Panc1 (cell line): ENCODE measurements at regions not wholly inside any gene's neighbourhood (a gene's known extent, or its start where the extent isn't known, plus 50 kb on each side); places are given as distances from the start of the nearest gene placed in this dataset.

ENCODE experiments used
- ATAC-seq: fragments of 200-7000 bp; cut with Tn5 transposase; 2 replicates; pipeline ENCODE4 v1.9.1; 2020; ENCODE audit warnings: mild to moderate bottlenecking, moderate library complexity
- BruUV-seq: library from RNA; stranded (reverse); fragments of 400-500 nt; replicated peaks from 2 replicates; lab custom pipeline; 2021; lab: Mats Ljungman, UMichigan
- CTCF ChIA-PET: fragments of 300-600 bp; sonication (Branson Sonifier 250); formaldehyde crosslinking; loops from one replicate; lab custom pipeline; 2022; ENCODE audit warnings: antibody characterized with exemption; lab: Charles Lee
- POLR2A ChIA-PET: fragments of 300-600 bp; sonication (Branson Sonifier 250); formaldehyde crosslinking; loops from one replicate; lab custom pipeline; 2022; ENCODE audit warnings: antibody characterized with exemption; lab: Charles Lee
- DNase-seq: peaks from one replicate; pipeline ENCODE4 v3.0.0-alpha.2; 2010; ENCODE audit warnings: low read depth, low spot score
- H3K27ac ChIP-seq: 2 replicates; pipeline ENCODE4 v1.5.1; 2011; ENCODE audit warnings: mild to moderate bottlenecking, low read length, inconsistent platforms
- H3K27me3 ChIP-seq: fragments of 200-500 bp; sonication (Bioruptor generic); 2 replicates; pipeline ENCODE4 v1.6.0; 2014; ENCODE audit warnings: low read length, inconsistent platforms; ENCODE audit not compliant: control insufficient read depth, insufficient read depth
- H3K36me3 ChIP-seq: fragments of 200-500 bp; sonication (Bioruptor generic); 2 replicates; pipeline ENCODE4 v1.5.1; 2014; ENCODE audit warnings: inconsistent platforms, mild to moderate bottlenecking, low read length, moderate library complexity; ENCODE audit not compliant: control insufficient read depth, insufficient read depth
- H3K4me1 ChIP-seq: 2 replicates; pipeline ENCODE4 v1.5.1; 2011; ENCODE audit warnings: inconsistent platforms, mild to moderate bottlenecking, low read length, moderate library complexity; ENCODE audit not compliant: control insufficient read depth, insufficient read depth
- H3K4me3 ChIP-seq, 2 experiments: 2 replicates each; pipeline ENCODE4 v1.5.1; 2011 to 2012; ENCODE audit warnings: low read depth in 2 of 2, low read length in 2 of 2, mild to moderate bottlenecking in 2 of 2, inconsistent platforms in 1 of 2, moderate library complexity in 1 of 2
- H3K9me3 ChIP-seq: fragments of 200-500 bp; sonication (Bioruptor generic); 2 replicates; pipeline ENCODE4 v1.5.1; 2014; ENCODE audit warnings: low read depth, mild to moderate bottlenecking, inconsistent platforms, low read length, moderate library complexity; ENCODE audit not compliant: control insufficient read depth, insufficient read depth
- CTCF ChIP-seq: fragments of 450-650 bp; IDR thresholded peaks from 2 replicates; pipeline ENCODE4 v1.5.1; 2017; ENCODE audit warnings: mild to moderate bottlenecking
- POLR2AphosphoS5 ChIP-seq: IDR thresholded peaks from 2 replicates; pipeline ENCODE4 v1.6.1; 2012; ENCODE audit warnings: mild to moderate bottlenecking, low read depth, low read length, moderate library complexity
- REST ChIP-seq, 2 experiments: IDR thresholded peaks; 2 replicates each; pipeline ENCODE4 v1.6.1; 2011 to 2012; ENCODE audit warnings: low read depth in 2 of 2, control low read depth in 1 of 2, low read length in 1 of 2, mild to moderate bottlenecking in 1 of 2, moderate library complexity in 1 of 2; ENCODE audit not compliant: insufficient read depth in 1 of 2
- SIN3A ChIP-seq: IDR thresholded peaks from 2 replicates; pipeline ENCODE4 v1.6.1; 2012; ENCODE audit warnings: low read depth, mild to moderate bottlenecking, low read length, moderate library complexity, borderline replicate concordance; ENCODE audit not compliant: insufficient read depth
- TCF7L2 ChIP-seq: IDR thresholded peaks from 2 replicates; pipeline ENCODE4 v1.6.1; 2011; ENCODE audit warnings: mild to moderate bottlenecking, low read depth, low read length, inconsistent platforms
- in situ Hi-C: cut with HindIII; loops from 2 replicates; pipeline ENCODE4 v1.10.0; 2016; ENCODE audit warnings: low sequenced_read_pairs, low pct_unique_long_range_greater_than_20kb
- intact Hi-C: fragments of 100-400 bp; cut with micrococcal nuclease; formaldehyde crosslinking; loops from one replicate; pipeline ENCODE4 v1.10.0; 2022; ENCODE audit not compliant: unreplicated experiment

GRCh38 chr5:2282034-2282690 is 399.4 kb upstream of the IRX4 start:
- Histone ChIP-seq H3K4me1 (no peaks in the 10 kb centered on the region), H3K36me3 (no peaks in the 10 kb centered on the region), H3K9me3 (no peaks in the 10 kb centered on the region), H3K27ac (no peak overlapping the region), H3K27me3 (no peaks in the 10 kb centered on the region), H3K4me3 (no peak overlapping the region)
- no peak for ATAC-seq
- CTCF ChIA-PET, result no interaction called here
- in situ Hi-C loops (no loop called here), intact Hi-C loops (no loop called here)
- no peak for DNase-seq
- POLR2A ChIA-PET, result no interaction called here
- TF ChIP-seq POLR2AphosphoS5 (no peak), REST (IDR thresholded peaks at IDR 0.05; ENCODE audit: insufficient read depth in 1 of 2, low read depth in 2 of 2, low read length in 1 of 2) (no peak), TCF7L2 (no peak), CTCF (no peak), SIN3A (no peak)
- no TSS peak for BruUV-seq

GRCh38 chr5:2281446-2281845 is 398.7 kb upstream of the IRX4 start:
- Histone ChIP-seq H3K4me1 (no peaks in the 10 kb centered on the region), H3K27me3 (no peaks in the 10 kb centered on the region), H3K9me3 (no peaks in the 10 kb centered on the region), H3K36me3 (no peaks in the 10 kb centered on the region), H3K4me3 (no peak overlapping the region), H3K27ac (no peak overlapping the region)
- no peak for DNase-seq
- in situ Hi-C loops, result no loop called here
- no TSS peak for BruUV-seq
- POLR2A ChIA-PET, result no interaction called here
- TF ChIP-seq TCF7L2, result no peak
- TF ChIP-seq REST (IDR thresholded peaks at IDR 0.05; ENCODE audit: insufficient read depth in 1 of 2, low read depth in 2 of 2, low read length in 1 of 2), result no peak
- intact Hi-C loops, result no loop called here
- no peak for ATAC-seq
- CTCF ChIA-PET, result no interaction called here
